ENCODE measurements at regions not wholly inside any gene's neighbourhood (a gene's known extent, or its start where the extent isn't known, plus 50 kb on each side); places are given as distances from the start of the nearest gene placed in this dataset.
"Not testable (repeated sequence)": the region's sequence is repeated elsewhere in the genome, so short reads cannot be mapped to it uniquely, and the experiment has no call there.

GRCh38 chr6:167676000-167676665 lies 150.6 kb upstream of the AFDN start:
- DNase-seq = no peak

GRCh38 chr6:167676666-167677421 lies 149.9 kb upstream of the AFDN start:
- DNase-seq = no peak

- DNase-seq = no peak
Measured at GRCh38 chr6:167677422-167677789, 149.3 kb upstream of the AFDN start.

- no peak for DNase-seq
Measured at GRCh38 chr6:167678102-167679101, 148.3 kb upstream of the AFDN start.

GRCh38 chr6:167679122-167679736 lies 147.5 kb upstream of the AFDN start:
- no peak for DNase-seq

- DNase-seq = no peak
Measured at GRCh38 chr6:167679790-167680604, 146.7 kb upstream of the AFDN start.

- DNase-seq = no peak
Measured at GRCh38 chr6:167680605-167681149, 146.0 kb upstream of the AFDN start.

GRCh38 chr6:167682125-167682524 lies 144.6 kb upstream of the AFDN start:
- no peak for DNase-seq

- no peak for DNase-seq
Measured at GRCh38 chr6:167682546-167683027, 144.1 kb upstream of the AFDN start.

GRCh38 chr6:167683028-167683862 lies 143.5 kb upstream of the AFDN start:
- peak; percentile 25 for DNase-seq

GRCh38 chr6:167684276-167685104 lies 142.2 kb upstream of the AFDN start:
- DNase-seq = no peak

- DNase-seq = no peak
Measured at GRCh38 chr6:167685654-167686053, 141.1 kb upstream of the AFDN start.

- no peak for DNase-seq
Measured at GRCh38 chr6:167686204-167686893, 140.4 kb upstream of the AFDN start.

- no peak for DNase-seq
Measured at GRCh38 chr6:167687116-167687725, 139.5 kb upstream of the AFDN start.

GRCh38 chr6:167688123-167688522 lies 138.6 kb upstream of the AFDN start:
- DNase-seq = no peak

GRCh38 chr6:167689278-167689677 lies 137.4 kb upstream of the AFDN start:
- no peak for DNase-seq

GRCh38 chr6:167689751-167690150 lies 137.0 kb upstream of the AFDN start:
- DNase-seq = no peak

- DNase-seq = not testable (repeated sequence)
Measured at GRCh38 chr6:167690167-167690922, 136.4 kb upstream of the AFDN start.

All from fibroblast of upper back skin (primary cell).